ENCODE measurements at regions not wholly inside any gene's neighbourhood (a gene's known extent, or its start where the extent isn't known, plus 50 kb on each side); places are given as distances from the start of the nearest gene placed in this dataset.
"Not testable (repeated sequence)": the region's sequence is repeated elsewhere in the genome, so short reads cannot be mapped to it uniquely, and the experiment has no call there.

DNA sequence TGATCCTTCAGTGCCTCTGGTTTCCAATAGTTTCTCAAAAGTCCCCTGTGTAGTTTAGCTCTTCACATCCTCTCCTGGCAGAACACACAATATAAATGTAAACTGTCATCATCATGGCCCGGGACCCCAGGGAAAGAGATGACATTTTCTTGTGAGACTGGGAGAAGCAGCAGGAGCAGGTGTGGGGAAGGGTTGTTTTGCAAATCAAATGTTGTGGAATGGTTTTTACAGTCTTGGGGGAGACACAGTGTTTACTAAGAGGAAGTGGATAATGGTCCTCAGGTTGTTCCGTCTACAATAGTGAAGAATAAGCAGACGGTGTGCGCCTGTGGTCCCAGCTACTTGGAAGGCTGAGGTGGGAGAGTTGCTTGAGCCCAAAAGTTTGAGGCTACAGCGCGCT, 159.1 kb downstream of the SEC23IP start:
- Histone ChIP-seq H3K4me1 (no peaks in the 10 kb centered on the region), H3K27ac (no peak overlapping the region), H3K4me3 (no peak overlapping the region), H3K36me3 (no peaks in the 10 kb centered on the region), H3K9me3 (no peaks in the 10 kb centered on the region), H3K27me3 (no peaks in the 10 kb centered on the region)
- no peak for DNase-seq
- intact Hi-C loops (cut with DNase I; ENCODE audit: low total_unique reads) = no loop called here
- TF ChIP-seq, protein P1, sequence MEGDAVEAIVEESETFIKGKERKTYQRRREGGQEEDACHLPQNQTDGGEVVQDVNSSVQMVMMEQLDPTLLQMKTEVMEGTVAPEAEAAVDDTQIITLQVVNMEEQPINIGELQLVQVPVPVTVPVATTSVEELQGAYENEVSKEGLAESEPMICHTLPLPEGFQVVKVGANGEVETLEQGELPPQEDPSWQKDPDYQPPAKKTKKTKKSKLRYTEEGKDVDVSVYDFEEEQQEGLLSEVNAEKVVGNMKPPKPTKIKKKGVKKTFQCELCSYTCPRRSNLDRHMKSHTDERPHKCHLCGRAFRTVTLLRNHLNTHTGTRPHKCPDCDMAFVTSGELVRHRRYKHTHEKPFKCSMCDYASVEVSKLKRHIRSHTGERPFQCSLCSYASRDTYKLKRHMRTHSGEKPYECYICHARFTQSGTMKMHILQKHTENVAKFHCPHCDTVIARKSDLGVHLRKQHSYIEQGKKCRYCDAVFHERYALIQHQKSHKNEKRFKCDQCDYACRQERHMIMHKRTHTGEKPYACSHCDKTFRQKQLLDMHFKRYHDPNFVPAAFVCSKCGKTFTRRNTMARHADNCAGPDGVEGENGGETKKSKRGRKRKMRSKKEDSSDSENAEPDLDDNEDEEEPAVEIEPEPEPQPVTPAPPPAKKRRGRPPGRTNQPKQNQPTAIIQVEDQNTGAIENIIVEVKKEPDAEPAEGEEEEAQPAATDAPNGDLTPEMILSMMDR (IDR thresholded peaks at IDR 0.05) = no peak

GRCh38 chr10:120052964-120053702, 160.6 kb downstream of the SEC23IP start:
- Histone ChIP-seq H3K27ac (no peak overlapping the region), H3K4me1 (no peaks in the 10 kb centered on the region), H3K36me3 (no peaks in the 10 kb centered on the region), H3K9me3 (no peaks in the 10 kb centered on the region), H3K4me3 (no peak overlapping the region), H3K27me3 (no peaks in the 10 kb centered on the region)
- TF ChIP-seq, protein P1 (IDR thresholded peaks at IDR 0.05) = no peak
- no peak for DNase-seq
- intact Hi-C loops (cut with DNase I; ENCODE audit: low total_unique reads) = no loop called here

DNA sequence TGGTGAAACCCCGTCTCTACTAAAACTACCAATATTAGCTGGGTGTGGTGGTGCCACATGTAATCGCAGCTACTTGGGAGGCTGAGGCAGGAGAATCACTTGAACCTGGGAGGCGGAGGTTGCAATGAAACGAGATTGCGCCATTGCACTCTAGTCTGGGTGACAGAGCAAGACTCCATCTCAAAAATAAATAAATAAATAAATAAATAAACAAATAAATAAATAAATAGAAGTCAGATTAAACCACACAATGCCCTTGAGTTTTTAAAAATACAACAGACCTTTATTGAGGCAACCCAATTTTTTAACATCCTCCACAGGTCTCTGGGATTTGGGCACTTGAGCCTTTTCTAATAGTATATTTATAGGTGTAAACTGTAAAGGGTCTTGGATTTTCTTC, 167.3 kb downstream of the SEC23IP start:
- H3K36me3 ChIP-seq; H3K9me3 ChIP-seq; intact Hi-C loops (cut with DNase I; ENCODE audit: low total_unique reads); H3K27me3 ChIP-seq; H3K4me3 ChIP-seq; H3K4me1 ChIP-seq; H3K27ac ChIP-seq; DNase-seq: not testable (repeated sequence)

DNA sequence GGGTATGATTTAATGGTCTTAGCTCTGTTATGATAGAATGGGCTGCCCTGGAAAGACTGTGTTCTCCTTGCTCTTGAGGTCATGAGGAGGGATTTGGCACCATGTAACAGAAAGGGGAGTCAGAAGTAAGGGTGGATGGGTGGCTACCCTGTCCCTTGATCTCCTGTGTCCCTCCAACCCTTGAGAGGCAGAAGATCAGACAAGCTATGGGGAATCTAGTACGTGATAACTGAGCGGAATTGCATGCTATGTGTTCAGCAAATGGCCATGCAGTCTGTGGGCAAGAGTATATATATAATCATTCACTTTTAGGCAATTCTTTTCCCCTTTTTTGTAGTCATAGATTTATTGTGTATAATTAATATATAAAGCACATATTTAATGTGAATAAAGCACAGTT, 174.9 kb downstream of the SEC23IP start:
- intact Hi-C loops (cut with DNase I; ENCODE audit: low total_unique reads) = no loop called here
- H3K4me3 ChIP-seq = no peak overlapping the region
- no peaks in the 10 kb centered on the region for H3K9me3 ChIP-seq
- H3K27me3 ChIP-seq = no peaks in the 10 kb centered on the region
- TF ChIP-seq, protein P1 (IDR thresholded peaks at IDR 0.05) = no peak
- DNase-seq = no peak
- no peaks in the 10 kb centered on the region for H3K36me3 ChIP-seq
- H3K4me1 ChIP-seq = no peaks in the 10 kb centered on the region
- no peak overlapping the region for H3K27ac ChIP-seq

GRCh38 chr10:120069700-120070099, 177.2 kb downstream of the SEC23IP start:
- Histone ChIP-seq H3K27ac (no peak overlapping the region), H3K36me3 (no peaks in the 10 kb centered on the region), H3K27me3 (no peaks in the 10 kb centered on the region), H3K9me3 (no peaks in the 10 kb centered on the region), H3K4me3 (no peak overlapping the region), H3K4me1 (no peaks in the 10 kb centered on the region)
- intact Hi-C loops (cut with DNase I; ENCODE audit: low total_unique reads) = no loop called here
- TF ChIP-seq, protein P1 (IDR thresholded peaks at IDR 0.05) = no peak
- no peak for DNase-seq

- DNase-seq = no peak
- H3K36me3 ChIP-seq = no peaks in the 10 kb centered on the region
- no peak overlapping the region for H3K4me3 ChIP-seq
- TF ChIP-seq, protein P1 (IDR thresholded peaks at IDR 0.05) = no peak
- H3K27ac ChIP-seq = no peak overlapping the region
- H3K4me1 ChIP-seq = no peaks in the 10 kb centered on the region
- no peaks in the 10 kb centered on the region for H3K9me3 ChIP-seq
- intact Hi-C loops (cut with DNase I; ENCODE audit: low total_unique reads) = no loop called here
- H3K27me3 ChIP-seq = no peaks in the 10 kb centered on the region
Measured at GRCh38 chr10:120075349-120075748, 182.8 kb downstream of the SEC23IP start.

Data from tibial artery (tissue), 4 donors.